NCI-H2171 (cell line): ENCODE measurements at regions not wholly inside any gene's neighbourhood (a gene's known extent, or its start where the extent isn't known, plus 50 kb on each side); places are given as distances from the start of the nearest gene placed in this dataset.
"Not testable (repeated sequence)": the region's sequence is repeated elsewhere in the genome, so short reads cannot be mapped to it uniquely, and the experiment has no call there.

ENCODE experiments used
- DNase-seq: peaks from one replicate; lab custom pipeline; 2025; lab: John Stamatoyannopoulos, UW

GRCh38 chr13:80881942-80882445, 541.1 kb upstream of the SPRY2 start:
- no peak for DNase-seq

DNA sequence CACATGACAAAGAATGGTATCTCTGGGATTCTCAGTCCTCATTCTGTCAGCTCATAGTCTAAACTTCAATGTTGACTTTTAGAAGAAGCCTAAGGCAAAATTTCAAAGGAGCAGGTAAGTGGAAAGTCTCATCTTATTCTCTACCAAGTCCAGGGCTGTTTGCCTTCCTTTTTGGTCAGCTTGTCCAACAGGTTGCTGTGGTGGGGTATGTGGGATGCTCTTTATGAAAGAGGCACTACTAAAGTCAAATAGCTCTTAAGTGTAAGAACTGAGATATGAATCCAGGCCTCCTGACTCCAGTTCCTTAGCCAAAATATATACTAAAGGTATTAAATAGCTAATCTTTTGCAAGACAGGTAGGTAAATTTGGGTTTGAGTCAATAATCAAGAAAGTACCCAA, 540.6 kb upstream of the SPRY2 start:
- DNase-seq, result no peak

DNA sequence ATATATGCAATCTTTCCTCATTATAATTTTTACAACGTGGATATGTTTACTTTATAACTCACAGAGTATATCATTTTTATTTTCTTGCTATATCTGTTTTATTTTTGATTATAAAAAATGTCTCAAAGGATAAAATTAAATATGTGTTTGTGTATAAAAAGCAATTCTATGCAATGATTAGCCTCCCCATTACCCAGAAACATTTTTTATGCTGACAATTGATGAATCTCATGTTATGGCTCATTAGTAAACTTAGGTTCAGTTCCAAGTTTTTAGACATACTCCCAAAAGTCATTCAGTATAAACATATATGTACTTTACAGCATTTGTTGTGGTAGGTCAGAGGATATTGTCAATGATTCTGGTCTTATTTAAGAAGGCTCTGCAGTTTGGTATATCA, 540.1 kb upstream of the SPRY2 start:
- no peak for DNase-seq

- no peak for DNase-seq
These were observed 537.0 kb upstream of the SPRY2 start for GRCh38 chr13:80877944-80878241.

DNA sequence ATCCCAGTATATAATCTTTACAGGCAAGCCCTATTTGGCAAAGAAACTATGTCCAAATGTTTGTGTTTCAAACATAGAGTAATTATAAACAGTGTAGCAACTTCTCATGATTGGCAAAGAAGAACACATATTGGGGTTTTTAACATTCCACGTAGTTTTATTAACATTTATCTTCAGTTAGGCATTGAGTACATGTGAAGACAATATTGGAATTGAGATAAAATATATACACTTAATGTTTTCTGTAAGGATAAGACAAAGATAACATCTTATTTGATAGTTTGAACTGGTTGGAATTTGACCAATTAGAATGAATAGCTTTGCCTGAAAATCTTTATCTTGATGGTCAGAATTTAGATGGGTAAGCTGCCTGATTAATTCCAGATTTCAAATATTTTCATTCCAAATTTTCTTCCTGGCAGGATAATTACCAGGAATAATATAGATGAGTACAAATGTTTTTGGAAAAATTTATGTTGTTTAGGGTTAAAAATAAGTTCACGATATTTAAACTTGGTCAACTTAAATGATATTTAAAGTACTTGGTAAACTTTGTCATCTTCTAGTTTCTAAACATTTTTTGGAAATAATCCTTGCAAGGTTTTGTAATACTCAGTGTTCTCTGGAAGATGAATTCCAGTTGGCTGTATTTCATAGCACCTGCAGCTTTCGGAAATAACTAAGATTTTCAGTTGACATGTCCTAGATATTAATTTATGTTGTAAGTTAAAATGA, 536.5 kb upstream of the SPRY2 start:
- no peak for DNase-seq

- DNase-seq, result no peak
These were observed 532.7 kb upstream of the SPRY2 start for GRCh38 chr13:80873589-80873988.

- not testable (repeated sequence) for DNase-seq
These were observed 531.0 kb upstream of the SPRY2 start for GRCh38 chr13:80871971-80872370.

- no peak for DNase-seq
These were observed 530.6 kb upstream of the SPRY2 start for GRCh38 chr13:80871481-80871880.

DNA sequence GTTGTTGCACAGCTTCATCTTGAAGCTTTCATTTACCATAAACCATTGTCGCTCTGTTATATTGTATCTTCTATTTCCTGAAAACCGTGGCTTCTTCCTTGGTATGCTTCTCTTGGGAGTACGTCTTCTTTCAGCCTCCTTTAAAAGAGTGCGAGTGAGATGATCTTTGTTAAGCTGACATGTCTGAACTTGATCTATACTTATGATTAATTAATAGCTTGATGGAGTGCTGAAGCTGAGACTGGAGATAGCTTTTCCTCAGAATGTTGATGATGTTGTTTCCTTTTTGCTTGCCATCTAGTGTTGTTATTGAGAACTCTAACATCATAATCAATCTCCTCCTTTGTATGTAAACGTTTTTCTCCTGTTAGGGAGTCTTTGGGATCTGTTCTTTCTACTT, 529.3 kb upstream of the SPRY2 start:
- DNase-seq, result no peak

- DNase-seq, result no peak
These were observed 526.0 kb upstream of the SPRY2 start for GRCh38 chr13:80866921-80867320.

- DNase-seq, result no peak
These were observed 524.4 kb upstream of the SPRY2 start for GRCh38 chr13:80865329-80865728.

GRCh38 chr13:80862456-80862855, 521.5 kb upstream of the SPRY2 start:
- DNase-seq, result no peak

- no peak for DNase-seq
These were observed 519.9 kb upstream of the SPRY2 start for GRCh38 chr13:80860845-80861244.

DNA sequence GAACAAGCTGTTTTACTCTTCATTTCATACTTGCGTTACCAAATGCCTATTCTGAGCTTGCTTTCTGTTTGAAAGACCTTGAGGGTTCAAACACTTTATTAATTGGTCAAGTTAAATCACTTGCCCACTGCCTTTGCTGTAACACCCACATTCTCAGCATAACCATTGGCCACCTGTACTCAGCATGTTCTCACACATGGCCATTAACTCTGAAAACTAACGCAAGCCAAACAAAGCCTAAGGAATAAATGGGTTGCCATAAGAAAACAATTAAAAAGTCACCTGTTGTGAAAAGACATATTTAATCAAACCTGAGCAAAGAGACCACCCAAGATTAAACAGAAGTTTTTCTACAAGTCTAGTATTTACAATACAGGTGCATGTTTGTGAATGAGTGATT, 517.2 kb upstream of the SPRY2 start:
- DNase-seq, result no peak

DNA sequence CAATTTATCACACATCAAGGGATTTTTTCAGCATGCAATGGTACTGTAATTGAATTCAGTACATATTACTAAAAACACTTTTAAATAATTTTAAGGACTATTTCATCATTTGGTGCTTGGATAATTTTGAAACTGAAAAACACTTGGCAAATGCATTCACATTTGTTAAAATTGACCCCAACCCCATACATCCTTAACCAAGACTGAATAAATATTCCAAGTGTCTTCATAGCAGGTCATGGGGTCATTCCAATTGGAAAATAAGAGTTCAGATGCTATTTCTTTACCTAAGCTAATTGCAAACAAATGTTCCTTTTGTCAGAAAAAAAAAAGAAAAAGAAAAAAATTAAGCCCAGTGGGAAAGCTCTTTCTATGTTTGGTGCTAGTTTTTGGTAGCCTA, 516.4 kb upstream of the SPRY2 start:
- DNase-seq, result no peak

DNA sequence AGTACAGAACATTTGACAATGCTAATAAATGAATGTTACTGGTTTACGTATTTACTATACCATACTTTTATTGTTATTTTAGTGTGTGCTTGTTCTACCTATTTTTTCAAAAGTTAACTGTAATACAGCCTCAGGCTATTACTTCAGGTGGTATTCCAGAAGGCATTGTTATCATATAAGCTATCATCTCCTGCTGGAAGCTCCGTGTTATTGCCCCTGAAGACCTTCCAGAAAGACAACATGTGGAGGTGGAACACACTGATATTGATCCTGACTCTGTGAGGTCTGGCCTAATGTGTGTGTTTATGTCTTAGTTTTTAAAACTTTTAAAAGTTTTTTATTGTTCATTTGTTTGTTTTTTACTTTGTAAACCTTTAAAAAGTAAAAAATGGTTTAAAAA, 509.8 kb upstream of the SPRY2 start:
- DNase-seq, result no peak

GRCh38 chr13:80844164-80844563, 503.2 kb upstream of the SPRY2 start:
- DNase-seq, result no peak

GRCh38 chr13:80841414-80841813, 500.5 kb upstream of the SPRY2 start:
- no peak for DNase-seq

DNA sequence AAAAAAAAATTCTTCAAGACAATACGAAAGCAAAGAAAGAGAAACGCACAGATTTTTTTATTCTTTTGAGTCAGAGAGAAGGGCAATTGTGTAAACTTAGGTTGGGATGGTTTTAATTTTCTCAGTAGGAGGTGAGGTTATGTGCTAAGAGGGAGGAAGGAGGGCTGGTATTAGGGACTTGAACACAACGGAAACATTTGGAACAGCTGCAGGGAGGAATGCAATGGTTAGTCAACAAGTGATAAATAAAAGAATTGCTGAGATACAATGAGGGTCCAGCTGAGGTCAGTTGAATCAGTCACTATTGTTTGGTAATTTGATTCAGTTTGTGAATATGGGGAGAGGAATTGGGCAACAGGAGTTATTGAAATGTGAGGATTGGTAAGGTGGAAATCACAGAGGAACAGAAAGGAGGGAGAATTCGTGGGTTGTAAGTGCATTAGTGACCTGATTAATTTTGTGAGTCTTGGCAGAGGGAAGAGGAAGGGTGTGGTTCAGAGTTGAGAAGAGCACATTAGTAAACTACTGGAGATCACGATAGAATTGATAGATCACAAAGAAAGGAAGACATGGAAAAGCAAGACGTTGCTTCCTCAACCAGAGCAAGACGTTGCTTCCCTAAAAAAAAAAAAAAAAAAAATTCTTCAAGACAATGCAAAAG, 499.5 kb upstream of the SPRY2 start:
- DNase-seq, result no peak

GRCh38 chr13:80835902-80836301, 495.0 kb upstream of the SPRY2 start:
- no peak for DNase-seq

- no peak for DNase-seq
These were observed 489.5 kb upstream of the SPRY2 start for GRCh38 chr13:80830431-80830830.

GRCh38 chr13:80828759-80829158, 487.8 kb upstream of the SPRY2 start:
- DNase-seq, result no peak

DNA sequence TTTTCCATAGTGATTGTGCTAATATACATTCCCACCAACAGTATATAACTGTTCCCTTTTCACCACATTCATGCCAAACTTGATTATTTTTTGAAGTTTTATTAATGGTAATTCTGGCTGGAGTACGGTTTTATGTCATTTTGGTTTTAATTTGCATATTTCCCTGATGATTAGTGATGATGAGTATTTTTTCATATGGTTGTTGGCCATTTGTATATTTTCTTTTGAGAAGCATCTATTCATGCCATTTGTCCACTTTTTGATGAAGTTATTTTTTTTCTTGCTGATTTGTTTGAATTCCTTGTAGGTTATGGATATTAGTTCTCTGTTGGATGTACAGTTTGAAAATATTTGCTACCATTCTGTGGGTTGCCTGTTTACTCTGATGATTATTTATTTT, 484.4 kb upstream of the SPRY2 start:
- no peak for DNase-seq

DNA sequence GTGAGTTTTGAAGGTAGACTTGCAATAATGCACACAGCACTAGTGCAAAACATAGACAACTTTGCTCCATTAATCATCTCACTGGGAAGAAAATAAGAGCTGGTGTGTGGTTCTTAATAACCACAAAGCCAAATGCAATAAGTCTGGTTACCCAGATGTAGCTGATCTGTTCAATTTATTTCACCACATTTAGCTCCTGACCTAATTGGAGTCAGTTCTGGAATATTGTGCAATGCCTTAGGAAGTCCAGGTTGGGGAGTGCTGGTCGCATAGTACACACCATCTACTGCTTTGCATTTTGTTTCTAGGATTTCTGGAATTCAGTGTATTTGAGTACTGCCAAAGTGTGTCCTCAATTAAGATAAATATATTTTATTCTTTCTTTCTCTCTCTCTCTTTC, 483.3 kb upstream of the SPRY2 start:
- DNase-seq, result no peak
